Muscle of leg (tissue), 3 donors: ENCODE measurements at regions not wholly inside any gene's neighbourhood (a gene's known extent, or its start where the extent isn't known, plus 50 kb on each side); places are given as distances from the start of the nearest gene placed in this dataset.
A peak's percentile ranks its signal among the peaks of the same experiment; 100 is the strongest.
"Not testable (repeated sequence)": the region's sequence is repeated elsewhere in the genome, so short reads cannot be mapped to it uniquely, and the experiment has no call there.

Experiments used
- DNase-seq: peaks from one replicate; pipeline ENCODE4 v3.0.0; 2013
- H3K27ac ChIP-seq: one replicate; pipeline ENCODE4 v1.5.1; 2013; ENCODE audit warnings: mild to moderate bottlenecking, low read length, control low read depth
- H3K27me3 ChIP-seq: one replicate; pipeline ENCODE4 v1.6.1; 2013; ENCODE audit warnings: low read length; ENCODE audit not compliant: control insufficient read depth, insufficient read depth
- H3K36me3 ChIP-seq: one replicate; pipeline ENCODE4 v1.6.1; 2013; ENCODE audit warnings: low read length; ENCODE audit not compliant: control insufficient read depth, insufficient read depth
- H3K4me1 ChIP-seq: one replicate; pipeline ENCODE4 v1.6.1; 2013; ENCODE audit warnings: low read length; ENCODE audit not compliant: control insufficient read depth, insufficient read depth
- H3K4me3 ChIP-seq: one replicate; pipeline ENCODE4 v1.5.1; 2013; ENCODE audit warnings: low read length, control low read depth
- H3K9me3 ChIP-seq: replicated peaks from 2 replicates; pipeline ENCODE4 v1.6.1; 2013; ENCODE audit warnings: low read depth, low read length; ENCODE audit not compliant: control insufficient read depth
- WGBS: methylation state at CpG from one replicate; pipeline ENCODE4 v1.1.5; 2013; ENCODE audit warnings: missing lambda C conversion rate; ENCODE audit not compliant: insufficient coverage; 5-methylcytosine and 5-hydroxymethylcytosine counted together

DNA sequence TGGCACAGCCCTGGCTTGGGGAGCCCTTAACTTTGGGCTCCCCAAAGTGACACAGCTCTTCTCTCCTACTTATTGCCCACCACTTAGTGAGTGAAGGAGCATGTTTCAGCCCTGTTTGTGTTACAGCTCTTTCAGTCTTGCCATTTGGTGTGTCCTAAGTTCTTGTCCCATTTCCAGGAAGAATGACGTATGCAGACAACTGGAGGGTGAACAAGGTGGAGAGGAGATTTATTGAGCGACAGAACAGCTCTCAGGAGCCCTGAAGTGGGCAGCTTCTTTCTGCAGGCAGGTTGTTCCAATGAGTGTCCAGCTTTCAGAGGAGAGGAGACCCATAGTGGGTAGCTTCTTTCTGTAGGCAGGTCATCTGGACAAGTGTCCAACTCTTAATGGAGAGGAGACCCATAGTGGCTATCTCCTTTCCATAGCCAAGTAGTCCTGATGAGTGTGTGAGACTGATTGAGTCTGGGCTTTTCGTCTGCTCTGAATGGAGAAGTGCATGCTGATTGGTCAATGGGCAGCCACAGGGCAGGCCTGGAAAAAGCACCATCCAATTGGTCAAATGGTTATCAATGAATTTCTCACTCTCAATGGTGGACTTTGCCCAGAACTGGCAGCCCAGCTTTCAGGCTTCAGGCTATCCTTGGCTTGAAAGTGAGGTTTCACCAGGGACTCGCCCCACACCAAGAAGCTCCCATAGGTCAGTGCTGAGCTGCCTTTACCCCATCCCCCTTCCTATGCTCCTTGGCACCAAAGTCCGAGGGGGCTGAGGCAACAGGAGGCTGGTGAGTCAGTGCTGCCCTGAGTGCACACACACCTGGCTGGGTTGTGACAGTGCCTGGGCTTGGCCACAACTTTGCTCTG is 688.2 kb downstream of the NYAP2 start:
- H3K27ac ChIP-seq = no peak overlapping the region
- DNase-seq = no peak

GRCh38 chr2:226087051-226087450 is 687.5 kb downstream of the NYAP2 start:
- WGBS = 96% methylated on average over 3 of the region's 3 CpGs
- DNase-seq = no peak
- H3K27ac ChIP-seq = no peak overlapping the region
- H3K27me3 ChIP-seq = no peaks in the 10 kb centered on the region
- H3K36me3 ChIP-seq = no peaks in the 10 kb centered on the region
- no peaks in the 10 kb centered on the region for H3K4me1 ChIP-seq
- H3K9me3 ChIP-seq = no peaks in the 10 kb centered on the region
- H3K4me3 ChIP-seq = no peak overlapping the region

More for the DNA sequence above, 688.2 kb downstream of the NYAP2 start:
- 79% methylated on average over 5 of the region's 5 CpGs for WGBS
- H3K27me3 ChIP-seq = no peaks in the 10 kb centered on the region
- no peaks in the 10 kb centered on the region for H3K9me3 ChIP-seq
- no peaks in the 10 kb centered on the region for H3K36me3 ChIP-seq
- H3K4me3 ChIP-seq = no peak overlapping the region
- no peaks in the 10 kb centered on the region for H3K4me1 ChIP-seq

- Histone ChIP-seq H3K27me3 (no peaks in the 10 kb centered on the region), H3K36me3 (no peaks in the 10 kb centered on the region), H3K4me1 (no peaks in the 10 kb centered on the region), H3K4me3 (no peak overlapping the region), H3K9me3 (no peaks in the 10 kb centered on the region), H3K27ac (no peak overlapping the region)
- no CpG with 5 or more reads among the region's 1 CpG for WGBS
- DNase-seq = no peak
Measured at GRCh38 chr2:226086190-226086589, 686.7 kb downstream of the NYAP2 start.

- not testable (repeated sequence) for H3K9me3 ChIP-seq, H3K36me3 ChIP-seq, H3K4me1 ChIP-seq, H3K4me3 ChIP-seq, H3K27ac ChIP-seq, DNase-seq, H3K27me3 ChIP-seq
Measured at GRCh38 chr2:226085425-226085824, 685.9 kb downstream of the NYAP2 start.

DNA sequence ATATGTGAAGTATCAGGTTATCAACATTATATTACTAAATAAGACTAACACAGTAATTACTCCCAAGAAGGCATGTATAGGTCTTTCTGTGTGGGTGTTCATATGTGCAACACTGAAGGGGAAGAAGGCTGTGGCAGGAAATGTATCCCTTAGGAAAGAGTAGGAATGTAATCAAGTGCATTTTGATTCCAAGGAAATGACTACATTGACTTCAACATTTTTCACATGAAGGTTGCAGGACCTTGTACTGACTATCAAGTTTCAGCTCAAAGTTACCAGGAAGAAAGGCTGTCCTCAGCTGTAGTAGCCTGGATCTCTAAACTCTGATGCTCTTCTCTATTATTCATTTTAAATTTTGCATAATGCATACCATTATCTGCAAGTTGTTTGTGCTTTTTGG is 680.8 kb downstream of the NYAP2 start:
- no peaks in the 10 kb centered on the region for H3K4me1 ChIP-seq
- DNase-seq = no peak
- no peaks in the 10 kb centered on the region for H3K36me3 ChIP-seq
- H3K4me3 ChIP-seq = no peak overlapping the region
- H3K27ac ChIP-seq = no peak overlapping the region
- H3K9me3 ChIP-seq = no peaks in the 10 kb centered on the region
- H3K27me3 ChIP-seq = no peaks in the 10 kb centered on the region

DNA sequence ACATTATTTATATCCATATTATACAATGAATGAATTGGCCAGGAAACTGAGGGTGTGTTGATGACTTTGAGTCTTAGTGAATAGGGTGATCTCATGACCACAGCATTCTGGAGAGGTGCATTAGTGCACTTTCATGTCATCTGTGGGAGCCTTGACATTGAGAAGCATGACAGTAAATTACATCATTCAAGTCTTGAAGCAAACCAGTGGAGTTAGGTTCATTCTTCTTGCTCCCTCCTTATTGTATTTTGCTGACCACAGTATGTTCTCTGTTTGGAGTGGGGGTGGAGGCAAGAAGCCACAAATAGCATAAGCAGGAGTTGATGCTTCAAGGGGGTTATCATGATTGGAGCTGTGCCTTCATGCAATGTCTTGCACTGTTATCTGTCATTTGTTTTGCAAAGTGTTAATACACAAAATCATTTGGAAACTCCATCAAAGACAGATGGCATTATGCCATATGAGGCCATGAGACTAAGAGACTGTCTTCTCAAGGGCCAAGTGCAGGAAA is 680.2 kb downstream of the NYAP2 start:
- H3K9me3 ChIP-seq = no peaks in the 10 kb centered on the region
- no peaks in the 10 kb centered on the region for H3K27me3 ChIP-seq
- DNase-seq = peak; percentile 77
- no peak overlapping the region for H3K4me3 ChIP-seq
- no peaks in the 10 kb centered on the region for H3K4me1 ChIP-seq
- no peak overlapping the region for H3K27ac ChIP-seq
- no peaks in the 10 kb centered on the region for H3K36me3 ChIP-seq

DNA sequence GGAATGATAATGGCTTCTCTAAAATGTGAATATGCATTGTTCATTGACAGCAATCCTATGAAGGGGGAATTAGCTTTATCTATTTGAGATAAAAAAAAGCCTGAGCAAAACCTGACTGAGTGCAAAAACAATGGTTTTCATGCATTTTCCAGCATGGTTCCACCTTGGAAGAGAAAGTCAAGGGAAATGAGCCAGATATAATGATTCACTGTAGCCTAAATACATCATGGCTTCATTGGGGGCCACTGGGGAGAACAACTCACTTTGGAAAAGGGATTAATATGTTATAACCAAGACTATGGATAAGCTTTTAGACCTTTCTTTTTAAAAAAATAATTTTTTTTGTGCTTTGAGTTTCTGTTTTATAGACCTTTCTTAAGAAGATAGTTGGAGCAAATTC is 679.7 kb downstream of the NYAP2 start:
- no peaks in the 10 kb centered on the region for H3K4me1 ChIP-seq

DNA sequence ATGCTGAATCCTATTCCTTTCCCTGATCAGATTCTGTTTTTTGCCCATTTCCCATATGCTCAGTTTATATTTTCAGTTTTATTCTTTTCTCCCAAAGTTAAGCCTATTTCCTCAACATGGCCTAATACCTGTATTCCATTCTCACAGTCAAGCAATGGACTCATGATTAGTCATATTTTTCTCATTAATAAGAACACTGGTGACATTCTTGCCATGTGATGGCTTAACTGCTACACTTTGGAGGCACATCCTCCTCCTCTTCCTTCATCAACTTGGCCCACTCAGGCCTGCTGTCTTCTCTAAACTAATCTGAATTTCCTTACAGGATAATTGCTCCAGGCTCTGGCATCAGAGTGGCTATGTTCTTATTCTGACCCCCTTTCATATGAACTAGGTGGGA is 679.2 kb downstream of the NYAP2 start:
- Histone ChIP-seq H3K27me3 (no peaks in the 10 kb centered on the region), H3K9me3 (no peaks in the 10 kb centered on the region), H3K27ac (no peak overlapping the region), H3K4me3 (no peak overlapping the region), H3K36me3 (no peaks in the 10 kb centered on the region), H3K4me1 (no peaks in the 10 kb centered on the region)
- DNase-seq = no peak

More for the DNA sequence above, 679.7 kb downstream of the NYAP2 start:
- H3K4me3 ChIP-seq = no peak overlapping the region
- H3K36me3 ChIP-seq = no peaks in the 10 kb centered on the region
- no peaks in the 10 kb centered on the region for H3K9me3 ChIP-seq
- H3K27ac ChIP-seq = peak overlapping the region; percentile 6
- peak; percentile 76 for DNase-seq
- H3K27me3 ChIP-seq = no peaks in the 10 kb centered on the region

DNA sequence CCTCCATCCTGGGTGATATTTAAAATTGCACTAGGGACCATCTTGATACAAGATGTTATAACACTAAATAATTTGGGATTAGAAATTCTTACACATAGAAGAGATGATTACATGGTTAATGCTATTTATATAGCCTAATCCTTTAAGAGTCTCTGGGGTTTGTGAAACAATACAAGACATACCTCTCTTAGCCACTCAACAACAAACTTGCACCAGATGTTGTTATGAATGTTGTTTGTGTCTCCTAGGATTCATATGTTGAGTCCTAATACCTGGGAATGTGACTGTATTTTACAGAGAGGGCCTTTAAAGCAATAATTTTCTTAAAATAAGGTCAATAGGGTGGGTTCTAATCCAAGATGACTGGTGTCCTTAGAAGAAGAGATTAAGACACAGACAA is 678.3 kb downstream of the NYAP2 start:
- Histone ChIP-seq H3K4me1 (no peaks in the 10 kb centered on the region), H3K27me3 (no peaks in the 10 kb centered on the region), H3K36me3 (no peaks in the 10 kb centered on the region), H3K27ac (no peak overlapping the region), H3K4me3 (no peak overlapping the region), H3K9me3 (no peaks in the 10 kb centered on the region)
- peak; percentile 44 for DNase-seq

DNA sequence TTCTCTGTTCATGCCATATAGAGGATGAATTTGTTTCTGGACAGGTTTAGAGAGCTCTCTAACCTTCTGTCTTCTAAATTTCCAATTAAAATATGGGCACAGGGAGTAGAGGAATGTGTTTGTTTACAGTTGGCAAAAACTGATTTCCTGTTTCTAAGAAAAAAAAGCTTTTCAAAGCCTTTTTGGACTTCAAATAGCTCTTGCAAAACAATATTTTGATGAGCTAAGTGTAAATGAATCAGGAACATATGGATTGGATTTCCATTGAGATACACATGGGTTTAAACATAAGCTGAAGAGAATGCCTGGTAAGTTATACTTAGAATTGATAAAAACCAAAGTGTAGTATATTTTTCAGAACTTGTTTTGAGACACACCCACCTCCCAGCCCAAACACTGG is 677.5 kb downstream of the NYAP2 start:
- no peaks in the 10 kb centered on the region for H3K36me3 ChIP-seq
- H3K4me1 ChIP-seq = no peaks in the 10 kb centered on the region
- no peak overlapping the region for H3K4me3 ChIP-seq
- H3K27ac ChIP-seq = no peak overlapping the region
- H3K27me3 ChIP-seq = no peaks in the 10 kb centered on the region
- no peaks in the 10 kb centered on the region for H3K9me3 ChIP-seq
- peak; percentile 49 for DNase-seq

- WGBS = no CpG with 5 or more reads among the region's 1 CpG
- Histone ChIP-seq H3K27me3 (no peaks in the 10 kb centered on the region), H3K4me3 (no peak overlapping the region), H3K36me3 (no peaks in the 10 kb centered on the region), H3K4me1 (no peaks in the 10 kb centered on the region), H3K27ac (no peak overlapping the region), H3K9me3 (no peaks in the 10 kb centered on the region)
- no peak for DNase-seq
Measured at GRCh38 chr2:226076529-226076928, 677.0 kb downstream of the NYAP2 start.
